RWPE1 (cell line): ENCODE measurements at regions not wholly inside any gene's neighbourhood (a gene's known extent, or its start where the extent isn't known, plus 50 kb on each side); places are given as distances from the start of the nearest gene placed in this dataset.

Experiments used
- CTCF ChIA-PET: fragments of 350-600 bp; sonication (Branson Sonifier 250); formaldehyde crosslinking; extraction: SDS; loops from one replicate; lab custom pipeline; 2021; lab: Yijun Ruan, JAX
- POLR2A ChIA-PET: fragments of 400-600 bp; formaldehyde crosslinking; extraction: SDS; loops from one replicate; lab custom pipeline; 2020; ENCODE audit warnings: antibody characterized with exemption; ENCODE audit not compliant: low non-redundant PET; lab: Yijun Ruan, JAX
- DNase-seq: peaks from one replicate; pipeline ENCODE4 v3.0.0; 2012; ENCODE audit warnings: low spot score
- H3K27ac ChIP-seq: fragments of 450-650 bp; 2 replicates; pipeline ENCODE4 v1.5.1; 2017
- CTCF ChIP-seq: fragments of 450-650 bp; conservative IDR thresholded peaks from 2 replicates; pipeline ENCODE4 v1.5.1; 2017; ENCODE audit warnings: low read depth, mild to moderate bottlenecking

GRCh38 chr4:79074040-79074439 lies 134.8 kb upstream of the PAQR3 start:
- POLR2A ChIA-PET = no interaction called here
- no peak for TF ChIP-seq CTCF
- CTCF ChIA-PET = no interaction called here
- H3K27ac ChIP-seq = no peak overlapping the region
- no peak for DNase-seq

- no peak for TF ChIP-seq CTCF
- ChIA-PET POLR2A (no interaction called here), CTCF (interaction anchor here (0.6 kb wide), 1 partner anchor 1835 kb away, joined by 3 read pairs; no protein-coding TSS in a partner anchor)
- no peak overlapping the region for H3K27ac ChIP-seq
- DNase-seq = no peak
Observed at GRCh38 chr4:79073471-79073870, 134.2 kb upstream of the PAQR3 start.

- TF ChIP-seq CTCF = no peak
- no peak for DNase-seq
- no peak overlapping the region for H3K27ac ChIP-seq
- ChIA-PET CTCF (no interaction called here), POLR2A (no interaction called here)
Observed at GRCh38 chr4:79065262-79065661, 126.0 kb upstream of the PAQR3 start.

- H3K27ac ChIP-seq = no peak overlapping the region
- no peak for TF ChIP-seq CTCF
- CTCF ChIA-PET = no interaction called here
- no peak for DNase-seq
- POLR2A ChIA-PET = no interaction called here
Observed at GRCh38 chr4:79064806-79065205, 125.6 kb upstream of the PAQR3 start.

- H3K27ac ChIP-seq = no peak overlapping the region
- DNase-seq = no peak
- ChIA-PET CTCF (interaction anchor here (0.7 to 0.9 kb wide), 2 partner anchors 333 to 516 kb away, joined by 3 to 4 read pairs; no protein-coding TSS in a partner anchor), POLR2A (no interaction called here)
- TF ChIP-seq CTCF = no peak
Observed at GRCh38 chr4:79059631-79060399, 120.6 kb upstream of the PAQR3 start.

- H3K27ac ChIP-seq = no peak overlapping the region
- ChIA-PET POLR2A (no interaction called here), CTCF (no interaction called here)
- DNase-seq = no peak
- TF ChIP-seq CTCF = no peak
Observed at GRCh38 chr4:79057772-79058171, 118.5 kb upstream of the PAQR3 start.
